ENCODE measurements at regions not wholly inside any gene's neighbourhood (a gene's known extent, or its start where the extent isn't known, plus 50 kb on each side); places are given as distances from the start of the nearest gene placed in this dataset.

DNA sequence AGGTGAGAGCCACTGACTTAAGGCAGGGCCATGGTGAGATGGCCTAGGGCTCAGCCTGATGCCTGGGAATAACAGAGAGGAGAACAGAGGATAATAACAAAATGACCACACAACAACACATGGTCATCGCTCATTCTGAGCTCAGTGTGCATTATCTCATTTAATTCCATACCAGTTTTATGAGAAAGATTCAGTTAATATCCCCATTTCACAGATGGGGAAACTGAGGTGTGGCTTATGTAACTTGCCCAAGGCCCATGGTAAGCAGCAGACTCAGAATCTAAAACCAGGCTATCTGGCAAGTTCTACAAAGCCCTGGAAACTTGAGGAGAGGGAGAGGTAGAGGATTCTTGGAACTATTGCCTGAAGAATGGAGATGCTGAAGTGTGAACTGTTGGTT, 200.9 kb upstream of the PMEPA1 start:
- no peak for TF ChIP-seq EZH2phosphoT487 (IDR thresholded peaks at IDR 0.05; ENCODE audit: borderline replicate concordance, low read depth, low read length)
- no peak for TF ChIP-seq CTCF (conservative IDR thresholded peaks at IDR 0.05; ENCODE audit: low read length)

All from OCI-LY7 (cell line).